Fibroblast of mammary gland (primary cell): ENCODE measurements at regions not wholly inside any gene's neighbourhood (a gene's known extent, or its start where the extent isn't known, plus 50 kb on each side); places are given as distances from the start of the nearest gene placed in this dataset.

ENCODE experiments used
- DNase-seq: peaks from one replicate; pipeline ENCODE4 v3.0.0-alpha.2; 2010; ENCODE audit warnings: low read depth
- H3K4me3 ChIP-seq: 2 replicates; pipeline ENCODE4 v1.5.1; 2011; ENCODE audit warnings: low read depth, mild to moderate bottlenecking, low read length, moderate library complexity; ENCODE audit not compliant: control insufficient read depth
- CTCF ChIP-seq: conservative IDR thresholded peaks from 2 replicates; pipeline ENCODE4 v1.5.1; 2011; ENCODE audit warnings: low read depth, low read length, inconsistent platforms; ENCODE audit not compliant: control insufficient read depth, insufficient read depth

- TF ChIP-seq CTCF = no peak
- no peak overlapping the region for H3K4me3 ChIP-seq
- DNase-seq = no peak
These were observed 301.1 kb downstream of the IRF8 start for GRCh38 chr16:86199871-86200695.

GRCh38 chr16:86200722-86201121 lies 301.8 kb downstream of the IRF8 start:
- no peak for DNase-seq
- TF ChIP-seq CTCF = no peak
- H3K4me3 ChIP-seq = no peak overlapping the region

- no peak overlapping the region for H3K4me3 ChIP-seq
- no peak for TF ChIP-seq CTCF
- DNase-seq = no peak
These were observed 302.8 kb downstream of the IRF8 start for GRCh38 chr16:86201746-86202145.

GRCh38 chr16:86202267-86202666 lies 303.3 kb downstream of the IRF8 start:
- H3K4me3 ChIP-seq = no peak overlapping the region
- no peak for DNase-seq
- no peak for TF ChIP-seq CTCF

- no peak for DNase-seq
- H3K4me3 ChIP-seq = no peak overlapping the region
- no peak for TF ChIP-seq CTCF
These were observed 303.9 kb downstream of the IRF8 start for GRCh38 chr16:86202760-86203426.

GRCh38 chr16:86203557-86204275 lies 304.8 kb downstream of the IRF8 start:
- no peak overlapping the region for H3K4me3 ChIP-seq
- no peak for TF ChIP-seq CTCF
- no peak for DNase-seq
